ENCODE measurements at regions not wholly inside any gene's neighbourhood (a gene's known extent, or its start where the extent isn't known, plus 50 kb on each side); places are given as distances from the start of the nearest gene placed in this dataset.

DNA sequence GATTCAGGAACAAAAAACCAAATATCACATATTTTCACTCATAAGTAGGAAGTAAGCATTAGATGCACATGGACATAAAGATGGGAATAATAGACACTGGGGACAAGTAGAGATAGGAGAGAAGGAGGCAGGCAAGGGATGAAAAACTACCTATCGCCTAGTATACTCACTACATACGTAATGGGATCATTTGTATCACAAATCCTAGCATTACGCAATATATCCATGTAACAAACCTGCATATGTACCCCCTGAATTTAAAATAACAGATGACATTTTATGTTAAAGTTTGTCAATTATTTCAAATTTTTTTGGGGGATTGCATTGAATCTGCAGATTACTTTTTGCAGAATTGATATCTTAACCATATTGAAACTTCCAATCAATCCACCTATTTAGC, 660.5 kb upstream of the MAN1A1 start:
- TF ChIP-seq, protein P1, sequence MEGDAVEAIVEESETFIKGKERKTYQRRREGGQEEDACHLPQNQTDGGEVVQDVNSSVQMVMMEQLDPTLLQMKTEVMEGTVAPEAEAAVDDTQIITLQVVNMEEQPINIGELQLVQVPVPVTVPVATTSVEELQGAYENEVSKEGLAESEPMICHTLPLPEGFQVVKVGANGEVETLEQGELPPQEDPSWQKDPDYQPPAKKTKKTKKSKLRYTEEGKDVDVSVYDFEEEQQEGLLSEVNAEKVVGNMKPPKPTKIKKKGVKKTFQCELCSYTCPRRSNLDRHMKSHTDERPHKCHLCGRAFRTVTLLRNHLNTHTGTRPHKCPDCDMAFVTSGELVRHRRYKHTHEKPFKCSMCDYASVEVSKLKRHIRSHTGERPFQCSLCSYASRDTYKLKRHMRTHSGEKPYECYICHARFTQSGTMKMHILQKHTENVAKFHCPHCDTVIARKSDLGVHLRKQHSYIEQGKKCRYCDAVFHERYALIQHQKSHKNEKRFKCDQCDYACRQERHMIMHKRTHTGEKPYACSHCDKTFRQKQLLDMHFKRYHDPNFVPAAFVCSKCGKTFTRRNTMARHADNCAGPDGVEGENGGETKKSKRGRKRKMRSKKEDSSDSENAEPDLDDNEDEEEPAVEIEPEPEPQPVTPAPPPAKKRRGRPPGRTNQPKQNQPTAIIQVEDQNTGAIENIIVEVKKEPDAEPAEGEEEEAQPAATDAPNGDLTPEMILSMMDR (IDR thresholded peaks at IDR 0.05): no peak
- Histone ChIP-seq H3K9me3 (no peaks in the 10 kb centered on the region), H3K36me3 (ENCODE audit: low read depth) (no peaks in the 10 kb centered on the region), H3K4me1 (ENCODE audit: low read depth) (no peaks in the 10 kb centered on the region), H3K4me3 (no peak overlapping the region)
- intact Hi-C loops (cut with DNase I, micrococcal nuclease): no loop called here
- no peak for ATAC-seq
- no peak for DNase-seq

DNA sequence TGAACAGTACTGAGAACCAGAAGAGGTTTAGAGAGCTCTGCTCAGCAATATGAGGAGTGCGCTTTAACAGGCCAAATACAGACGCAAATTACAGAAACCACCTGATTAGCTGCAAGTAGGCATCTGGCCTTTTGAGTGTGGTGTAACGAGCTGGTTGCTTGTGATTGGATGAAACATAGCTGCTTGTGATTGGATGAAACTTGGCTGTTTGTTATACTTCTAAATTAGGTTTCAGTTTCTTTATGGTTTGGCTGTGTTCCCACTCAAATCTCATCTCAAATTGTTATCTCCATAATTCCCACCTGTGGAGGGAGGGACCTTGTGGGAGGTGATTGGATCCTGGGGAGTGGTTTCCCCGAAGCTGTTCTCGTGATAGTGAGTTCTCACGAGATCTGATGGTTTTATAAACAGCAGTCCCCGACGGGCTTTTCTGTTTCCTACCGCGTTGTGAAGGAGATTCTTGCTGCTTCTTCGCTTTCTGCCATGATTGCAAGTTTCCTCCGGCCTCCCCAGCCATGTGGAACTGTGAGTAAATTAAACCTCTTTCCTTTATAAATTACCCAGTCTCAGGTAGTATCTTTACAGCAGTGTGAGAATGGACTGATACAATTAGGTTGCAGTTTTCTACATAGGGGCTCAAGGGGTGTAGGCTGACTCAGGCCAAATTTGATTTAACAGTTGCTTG, 655.9 kb upstream of the MAN1A1 start:
- Histone ChIP-seq H3K36me3 (ENCODE audit: low read depth) (no peaks in the 10 kb centered on the region), H3K4me1 (ENCODE audit: low read depth) (no peaks in the 10 kb centered on the region), H3K4me3 (no peak overlapping the region), H3K9me3 (no peaks in the 10 kb centered on the region)
- ATAC-seq (no peak), DNase-seq (no peak)
- TF ChIP-seq, protein P1 (IDR thresholded peaks at IDR 0.05): no peak
- intact Hi-C loops (cut with DNase I, micrococcal nuclease): no loop called here

DNA sequence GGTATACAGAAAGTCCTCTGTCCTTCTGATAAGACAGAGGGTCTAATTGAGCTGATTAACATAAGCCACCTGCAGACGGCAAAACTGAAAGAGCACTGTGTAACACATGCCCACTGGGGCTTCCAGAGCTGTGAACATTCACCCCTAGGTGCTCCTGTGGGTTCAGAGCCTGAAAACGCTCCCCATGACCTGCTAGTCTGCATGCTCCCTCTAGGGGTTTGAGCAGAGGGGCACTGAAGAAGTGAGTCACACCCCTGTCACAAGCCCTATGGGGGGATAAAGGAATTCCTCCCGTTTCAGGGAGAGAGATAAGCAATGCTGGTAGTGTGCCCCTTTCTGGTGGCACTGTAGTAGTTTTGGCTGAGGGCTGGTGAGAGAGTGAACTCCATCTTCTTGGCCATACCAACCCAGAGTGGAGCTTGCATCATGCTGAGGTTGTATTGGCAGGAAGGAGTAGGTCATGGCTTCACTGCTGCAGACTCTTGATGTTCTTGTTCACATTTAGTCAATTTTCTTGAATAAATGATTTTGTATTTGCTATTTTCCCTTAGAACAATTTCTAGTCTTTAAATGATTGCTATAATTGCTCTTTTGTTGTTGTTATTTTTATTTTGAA, 637.5 kb upstream of the MAN1A1 start:
- Histone ChIP-seq H3K36me3 (ENCODE audit: low read depth) (no peaks in the 10 kb centered on the region), H3K9me3 (no peaks in the 10 kb centered on the region), H3K4me3 (no peak overlapping the region), H3K4me1 (ENCODE audit: low read depth) (no peaks in the 10 kb centered on the region)
- DNase-seq: no peak
- TF ChIP-seq, protein P1 (IDR thresholded peaks at IDR 0.05): no peak
- intact Hi-C loops (cut with DNase I, micrococcal nuclease): no loop called here
- ATAC-seq: no peak

DNA sequence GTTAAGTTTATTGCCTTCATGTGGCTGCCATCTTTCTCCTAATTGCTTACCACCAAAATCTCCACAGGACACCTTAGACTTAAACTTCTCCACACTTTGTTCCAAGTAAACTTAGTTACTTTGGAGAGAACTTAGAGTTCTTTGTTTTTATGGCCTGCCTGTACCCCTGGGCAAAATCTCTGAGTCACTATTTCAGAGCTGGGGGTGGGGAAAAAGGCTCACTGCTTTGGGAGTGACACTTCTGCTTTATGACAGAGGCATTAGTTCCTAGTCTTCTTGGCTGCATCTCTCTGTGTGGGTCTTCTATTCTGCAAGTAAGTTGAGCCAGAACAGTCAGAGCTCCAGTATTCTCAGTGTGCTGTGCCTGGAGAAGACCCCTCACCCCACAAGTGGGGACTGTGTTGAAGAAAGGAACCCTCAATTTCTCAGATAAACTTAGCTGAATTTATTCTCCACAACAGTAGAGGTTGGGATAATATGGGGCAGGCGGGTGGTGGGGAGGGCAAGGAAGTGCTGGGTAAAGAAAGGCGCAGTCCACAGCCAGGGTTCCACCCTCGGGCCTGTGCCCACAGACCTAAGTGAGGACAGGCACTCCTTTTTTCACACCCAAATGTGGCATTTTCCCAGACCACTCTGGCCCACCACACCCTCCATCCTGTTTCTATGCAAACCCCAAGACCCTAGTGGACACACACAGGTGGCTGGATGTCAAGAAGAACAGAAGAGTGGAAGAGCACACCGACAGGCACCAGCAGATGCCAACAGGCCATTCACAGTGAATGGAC, 636.6 kb upstream of the MAN1A1 start:
- TF ChIP-seq, protein P1 (IDR thresholded peaks at IDR 0.05): no peak
- Histone ChIP-seq H3K36me3 (ENCODE audit: low read depth) (no peaks in the 10 kb centered on the region), H3K4me1 (ENCODE audit: low read depth) (no peaks in the 10 kb centered on the region), H3K9me3 (no peaks in the 10 kb centered on the region), H3K4me3 (no peak overlapping the region)
- intact Hi-C loops (cut with DNase I, micrococcal nuclease): no loop called here
- ATAC-seq (no peak), DNase-seq (no peak)

DNA sequence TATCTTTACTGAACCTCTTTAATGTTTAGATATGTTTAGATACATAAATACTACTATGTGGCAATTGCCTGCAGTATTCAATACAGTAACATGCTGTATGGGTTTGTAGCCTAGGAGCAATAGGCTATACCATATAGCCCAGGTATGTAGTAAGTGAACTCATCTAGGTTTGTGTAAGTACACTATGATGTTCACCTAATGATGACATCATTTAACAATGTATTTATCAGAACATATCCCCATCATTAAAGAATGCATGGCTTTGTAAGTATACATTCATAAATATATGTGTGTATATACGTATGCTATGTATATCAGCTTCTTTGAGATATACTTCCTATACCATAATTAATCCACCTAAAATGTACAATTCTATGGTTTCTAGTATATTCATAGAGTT, 631.2 kb upstream of the MAN1A1 start:
- intact Hi-C loops (cut with DNase I, micrococcal nuclease): no loop called here
- Histone ChIP-seq H3K4me3 (no peak overlapping the region), H3K36me3 (ENCODE audit: low read depth) (no peaks in the 10 kb centered on the region), H3K9me3 (no peaks in the 10 kb centered on the region), H3K4me1 (ENCODE audit: low read depth) (no peaks in the 10 kb centered on the region)
- no peak for ATAC-seq
- no peak for DNase-seq
- TF ChIP-seq, protein P1 (IDR thresholded peaks at IDR 0.05): no peak
